Esophagus squamous epithelium (tissue), 5 donors: ENCODE measurements at regions not wholly inside any gene's neighbourhood (a gene's known extent, or its start where the extent isn't known, plus 50 kb on each side); places are given as distances from the start of the nearest gene placed in this dataset.

Experiments used
- DNase-seq: peaks from one replicate; lab custom pipeline; 2025; lab: John Stamatoyannopoulos, UW
- H3K27ac ChIP-seq, 4 donors: fragments of 200-600 bp; sonication (generic); one replicate each; pipeline ENCODE4 v1.5.1; 2016 to 2019; ENCODE audit warnings: mild to moderate bottlenecking in 1 of 4
- H3K27me3 ChIP-seq, 4 donors: fragments of 200-600 bp; sonication (generic); 1 replicate in 3 of 4; 2 replicates in 1 of 4; pipeline versions ENCODE4 v1.5.1 to v1.6.0; 2017 to 2021; ENCODE audit warnings: antibody characterized with exemption in 1 of 4
- H3K36me3 ChIP-seq, 3 donors: fragments of 200-600 bp; sonication (generic); one replicate each; pipeline ENCODE4 v1.5.1; 2016 to 2019
- H3K4me1 ChIP-seq, 3 donors: fragments of 200-600 bp; sonication (generic); one replicate each; pipeline ENCODE4 v1.5.1; 2017 to 2019
- H3K4me3 ChIP-seq, 4 donors: fragments of 200-600 bp; sonication (generic); 1 replicate in 3 of 4; 2 replicates in 1 of 4; pipeline ENCODE4 v1.5.1; 2016 to 2019; ENCODE audit warnings: mild to moderate bottlenecking in 2 of 4, moderate library complexity in 1 of 4
- H3K9me3 ChIP-seq, 3 donors: fragments of 200-600 bp; sonication (generic); one replicate each; pipeline ENCODE4 v1.5.1; 2016 to 2019
- CTCF ChIP-seq, 6 experiments: fragments of 450-650 bp in 4 of 6; fragments of 200-600 bp in 2 of 6; sonication (generic) in 2 of 6; IDR thresholded peaks; one replicate each; pipeline ENCODE4 v1.5.1; 2016 to 2019; ENCODE audit warnings: antibody characterized with exemption in 6 of 6, mild to moderate bottlenecking in 4 of 6, moderate library complexity in 4 of 6
- POLR2A ChIP-seq, 4 donors: fragments of 450-650 bp; IDR thresholded peaks; one replicate each; pipeline ENCODE4 v1.6.1; 2017; ENCODE audit warnings: antibody characterized with exemption in 4 of 4, mild to moderate bottlenecking in 4 of 4, moderate library complexity in 3 of 4
- WGBS, 2 donors: methylation state at CpG; one replicate each; pipeline ENCODE4 v1.1.5; 2018; 5-methylcytosine and 5-hydroxymethylcytosine counted together
- intact Hi-C: fragments of 100-400 bp; cut with DNase I; formaldehyde crosslinking; loops from one replicate; pipeline ENCODE4 v1.15.0; 2022
- donor health status: DM: yes; HTN: yes; CAD: no.

DNA sequence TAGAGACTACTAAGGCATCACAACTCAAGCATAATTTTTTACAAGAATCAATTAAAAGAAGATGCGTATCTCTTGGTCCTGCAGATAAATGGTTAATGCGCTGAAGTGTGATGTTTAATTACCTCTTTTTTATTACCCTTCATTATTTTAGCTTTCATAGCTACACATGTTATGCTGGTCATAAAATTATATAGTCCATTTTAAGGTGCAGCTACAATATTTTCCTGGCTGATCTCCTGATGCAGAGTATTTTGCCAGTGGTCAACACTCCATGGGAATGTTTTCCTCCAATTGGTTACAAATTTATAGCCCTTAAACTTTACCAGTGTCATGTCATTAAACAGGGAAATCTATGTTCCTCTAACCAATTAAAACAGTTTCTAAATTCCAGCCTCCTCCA is 1617.2 kb downstream of the PCDH7 start:
- 64 to 93% methylated on average over 2 of the region's 2 CpGs for WGBS, 2 donors
- no peak for DNase-seq
- no peaks in the 10 kb centered on the region for H3K36me3 ChIP-seq
- H3K9me3 ChIP-seq: no peaks in the 10 kb centered on the region
- no peak overlapping the region for H3K27ac ChIP-seq
- H3K4me3 ChIP-seq: no peak overlapping the region
- intact Hi-C loops: no loop called here
- TF ChIP-seq CTCF (IDR thresholded peaks at IDR 0.05) (no peak), POLR2A (IDR thresholded peaks at IDR 0.05) (no peak)
- H3K27me3 ChIP-seq: no peaks in the 10 kb centered on the region
- no peaks in the 10 kb centered on the region for H3K4me1 ChIP-seq

- H3K27me3 ChIP-seq: no peaks in the 10 kb centered on the region
- no peak for DNase-seq
- H3K9me3 ChIP-seq: no peaks in the 10 kb centered on the region
- no peaks in the 10 kb centered on the region for H3K36me3 ChIP-seq
- TF ChIP-seq POLR2A (IDR thresholded peaks at IDR 0.05) (no peak), CTCF (IDR thresholded peaks at IDR 0.05) (no peak)
- no peaks in the 10 kb centered on the region for H3K4me1 ChIP-seq
- intact Hi-C loops: no loop called here
- no peak overlapping the region for H3K27ac ChIP-seq
- no peak overlapping the region for H3K4me3 ChIP-seq
These were observed 1620.4 kb downstream of the PCDH7 start for GRCh38 chr4:32340591-32340990.

DNA sequence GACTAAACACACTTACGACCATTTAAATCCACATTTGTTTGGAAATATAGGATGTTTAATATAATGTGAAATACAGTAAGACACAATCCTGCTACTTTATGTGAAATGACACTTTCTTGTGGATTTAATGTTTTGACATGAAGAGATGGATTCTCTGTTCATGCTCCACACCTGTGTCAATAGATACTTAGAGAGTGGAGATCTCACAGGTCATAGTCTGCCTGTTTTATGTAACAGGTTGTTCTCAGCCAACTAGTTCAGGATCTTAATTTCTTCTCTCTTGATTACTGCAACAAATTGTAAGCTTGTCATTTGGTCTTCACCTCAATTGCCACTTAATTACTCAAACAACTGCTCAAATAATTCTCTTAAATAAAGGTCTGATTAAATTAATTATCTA is 1621.2 kb downstream of the PCDH7 start:
- no peak overlapping the region for H3K27ac ChIP-seq
- WGBS, 2 donors: 52 to 56% methylated on average over 1 of the region's 1 CpG
- H3K9me3 ChIP-seq: no peaks in the 10 kb centered on the region
- H3K4me1 ChIP-seq: no peaks in the 10 kb centered on the region
- intact Hi-C loops: no loop called here
- H3K27me3 ChIP-seq: no peaks in the 10 kb centered on the region
- no peak overlapping the region for H3K4me3 ChIP-seq
- no peaks in the 10 kb centered on the region for H3K36me3 ChIP-seq
- no peak for DNase-seq
- TF ChIP-seq CTCF (IDR thresholded peaks at IDR 0.05) (no peak), POLR2A (IDR thresholded peaks at IDR 0.05) (no peak)

GRCh38 chr4:32342054-32342453 is 1621.9 kb downstream of the PCDH7 start:
- H3K9me3 ChIP-seq: no peaks in the 10 kb centered on the region
- TF ChIP-seq CTCF (IDR thresholded peaks at IDR 0.05) (no peak), POLR2A (IDR thresholded peaks at IDR 0.05) (no peak)
- H3K27ac ChIP-seq: no peak overlapping the region
- intact Hi-C loops: no loop called here
- no peaks in the 10 kb centered on the region for H3K36me3 ChIP-seq
- no peaks in the 10 kb centered on the region for H3K27me3 ChIP-seq
- H3K4me1 ChIP-seq: no peaks in the 10 kb centered on the region
- no peak overlapping the region for H3K4me3 ChIP-seq
- DNase-seq: no peak

DNA sequence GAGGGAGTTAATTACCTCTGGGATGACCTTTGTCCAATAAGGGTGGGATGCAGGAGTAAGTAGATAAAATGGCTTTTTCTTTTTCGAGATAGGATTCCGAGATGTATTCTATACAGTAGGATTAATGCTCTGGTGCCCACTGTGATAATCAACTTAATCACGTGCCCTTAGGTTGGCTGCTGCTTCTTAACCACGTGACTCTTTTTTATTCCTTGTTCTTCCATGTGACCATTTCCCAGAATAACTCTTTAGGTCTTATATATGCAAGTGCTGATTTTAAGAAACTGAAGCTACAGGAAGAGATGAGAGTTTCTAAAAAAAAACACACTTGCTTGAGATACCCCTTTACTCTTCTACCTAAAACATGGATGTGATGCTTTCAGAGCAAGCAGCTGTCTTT is 1628.9 kb downstream of the PCDH7 start:
- no peak for DNase-seq
- H3K27ac ChIP-seq: no peak overlapping the region
- 79 to 80% methylated on average over 4 of the region's 4 CpGs for WGBS, 2 donors
- TF ChIP-seq CTCF (IDR thresholded peaks at IDR 0.05): no peak
- TF ChIP-seq POLR2A (IDR thresholded peaks at IDR 0.05): no peak
- intact Hi-C loops: no loop called here
- H3K27me3 ChIP-seq: no peaks in the 10 kb centered on the region
- H3K36me3 ChIP-seq: no peaks in the 10 kb centered on the region
- H3K9me3 ChIP-seq: no peaks in the 10 kb centered on the region
- H3K4me3 ChIP-seq: no peak overlapping the region
- no peaks in the 10 kb centered on the region for H3K4me1 ChIP-seq
